Transverse colon (tissue), 4 donors: ENCODE measurements at regions not wholly inside any gene's neighbourhood (a gene's known extent, or its start where the extent isn't known, plus 50 kb on each side); places are given as distances from the start of the nearest gene placed in this dataset.
A peak's percentile ranks its signal among the peaks of the same experiment; 100 is the strongest.

Experiments
- DNase-seq: peaks from one replicate; pipeline ENCODE4 v3.0.0-alpha.2; 2019
- H3K27ac ChIP-seq, 4 donors: fragments of 200-600 bp; sonication (generic); 2 replicates each; pipeline ENCODE4 v1.5.1; 2016 to 2018; ENCODE audit warnings: inconsistent platforms in 4 of 4
- H3K27me3 ChIP-seq: fragments of 200-600 bp; sonication (generic); 2 replicates; pipeline ENCODE4 v1.5.1; 2017; ENCODE audit warnings: inconsistent platforms
- H3K36me3 ChIP-seq, 4 donors: fragments of 200-600 bp; sonication (generic); 2 replicates each; pipeline ENCODE4 v1.5.1; 2017 to 2019; ENCODE audit warnings: inconsistent platforms in 4 of 4
- H3K4me1 ChIP-seq, 4 donors: fragments of 200-600 bp; sonication (generic); 2 replicates each; pipeline ENCODE4 v1.5.1; 2017 to 2020; ENCODE audit warnings: inconsistent platforms in 4 of 4
- H3K4me3 ChIP-seq, 4 donors: fragments of 200-600 bp; sonication (generic); 1 replicate in 1 of 4; 2 replicates in 3 of 4; pipeline versions ENCODE4 v1.5.1 to v1.6.1; 2017 to 2019; ENCODE audit warnings: inconsistent platforms in 4 of 4
- H3K9me3 ChIP-seq, 2 donors: fragments of 200-600 bp; sonication (generic); 2 replicates each; pipeline ENCODE4 v1.5.1; 2017 to 2019; ENCODE audit warnings: inconsistent platforms in 2 of 2
- EP300 ChIP-seq: sonication (generic); formaldehyde crosslinking; IDR thresholded peaks from one replicate; pipeline ENCODE4 v1.6.1; 2017; ENCODE audit warnings: antibody characterized with exemption, low read depth
- POLR2A ChIP-seq: fragments of 450-650 bp; IDR thresholded peaks from one replicate; pipeline ENCODE4 v1.6.1; 2016; ENCODE audit warnings: antibody characterized with exemption, mild to moderate bottlenecking, moderate library complexity
- POLR2AphosphoS5 ChIP-seq, 3 donors: sonication (generic); formaldehyde crosslinking; IDR thresholded peaks; one replicate each; pipeline ENCODE4 v1.6.1; 2016; ENCODE audit warnings: antibody characterized with exemption in 3 of 3
- WGBS, 2 donors: methylation state at CpG; one replicate each; pipeline ENCODE4 v1.1.5; 2018; ENCODE audit warnings: low coverage in 1 of 2; 5-methylcytosine and 5-hydroxymethylcytosine counted together
- in situ Hi-C, 4 donors: fragments of 200-750 bp; cut with MboI; loops; one replicate each; pipeline versions ENCODE4 v1.15.0 to v1.15.1; 2017; ENCODE audit warnings: low sequenced_read_pairs in 3 of 4, low pct_ligation_motif_present in 1 of 4, low pct_unique_long_range_greater_than_20kb in 1 of 4
- intact Hi-C: fragments of 100-400 bp; cut with DNase I; formaldehyde crosslinking; loops from one replicate; pipeline ENCODE4 v1.15.1; 2023; ENCODE audit warnings: low total_unique reads
- TF ChIP-seq, protein P1 (sequence below), 5 experiments: fragments of 200-600 bp in 3 of 5; fragments of 450-650 bp in 2 of 5; sonication (generic) in 3 of 5; IDR thresholded peaks; 1 replicate in 2 of 5; 2 replicates in 3 of 5; pipeline ENCODE4 v1.5.1; 2016 to 2017; ENCODE audit warnings: antibody characterized with exemption in 5 of 5, inconsistent platforms in 3 of 5, mild to moderate bottlenecking in 2 of 5, moderate library complexity in 1 of 5

DNA sequence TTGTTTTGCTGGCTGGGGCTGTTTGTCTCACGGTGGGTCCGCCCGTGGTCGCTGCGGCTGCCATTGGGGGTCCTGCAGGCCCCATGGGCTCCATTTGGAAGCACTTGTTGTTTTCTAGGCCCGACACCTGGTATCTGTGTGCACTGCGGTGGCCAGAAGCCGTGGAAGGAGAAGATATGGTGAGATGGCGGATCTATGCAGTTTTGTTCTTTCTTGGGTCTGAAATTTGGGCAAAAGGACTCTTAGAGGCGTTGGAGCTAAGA lies 109.5 kb upstream of the SHH start:
- in situ Hi-C loops (no loop called here), intact Hi-C loops (no loop called here)
- Histone ChIP-seq H3K27me3 (no peaks in the 10 kb centered on the region), H3K27ac (no peak overlapping the region), H3K9me3 (no peaks in the 10 kb centered on the region), H3K4me1 (peaks cover 0 to 12% (median 7%) of the 10 kb centered on the region in 4 donors), H3K4me3 (no peak overlapping the region), H3K36me3 (no peaks in the 10 kb centered on the region)
- DNase-seq: no peak
- TF ChIP-seq POLR2A (no peak), EP300 (no peak), POLR2AphosphoS5 (IDR thresholded peaks at IDR 0.05) (no peak)
- TF ChIP-seq, protein P1, sequence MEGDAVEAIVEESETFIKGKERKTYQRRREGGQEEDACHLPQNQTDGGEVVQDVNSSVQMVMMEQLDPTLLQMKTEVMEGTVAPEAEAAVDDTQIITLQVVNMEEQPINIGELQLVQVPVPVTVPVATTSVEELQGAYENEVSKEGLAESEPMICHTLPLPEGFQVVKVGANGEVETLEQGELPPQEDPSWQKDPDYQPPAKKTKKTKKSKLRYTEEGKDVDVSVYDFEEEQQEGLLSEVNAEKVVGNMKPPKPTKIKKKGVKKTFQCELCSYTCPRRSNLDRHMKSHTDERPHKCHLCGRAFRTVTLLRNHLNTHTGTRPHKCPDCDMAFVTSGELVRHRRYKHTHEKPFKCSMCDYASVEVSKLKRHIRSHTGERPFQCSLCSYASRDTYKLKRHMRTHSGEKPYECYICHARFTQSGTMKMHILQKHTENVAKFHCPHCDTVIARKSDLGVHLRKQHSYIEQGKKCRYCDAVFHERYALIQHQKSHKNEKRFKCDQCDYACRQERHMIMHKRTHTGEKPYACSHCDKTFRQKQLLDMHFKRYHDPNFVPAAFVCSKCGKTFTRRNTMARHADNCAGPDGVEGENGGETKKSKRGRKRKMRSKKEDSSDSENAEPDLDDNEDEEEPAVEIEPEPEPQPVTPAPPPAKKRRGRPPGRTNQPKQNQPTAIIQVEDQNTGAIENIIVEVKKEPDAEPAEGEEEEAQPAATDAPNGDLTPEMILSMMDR (IDR thresholded peaks at IDR 0.05): no peak
- WGBS, 2 donors: 72% methylated on average over 8 of the region's 10 CpGs; no CpG with 5 or more reads in 1 of the 2 donors

DNA sequence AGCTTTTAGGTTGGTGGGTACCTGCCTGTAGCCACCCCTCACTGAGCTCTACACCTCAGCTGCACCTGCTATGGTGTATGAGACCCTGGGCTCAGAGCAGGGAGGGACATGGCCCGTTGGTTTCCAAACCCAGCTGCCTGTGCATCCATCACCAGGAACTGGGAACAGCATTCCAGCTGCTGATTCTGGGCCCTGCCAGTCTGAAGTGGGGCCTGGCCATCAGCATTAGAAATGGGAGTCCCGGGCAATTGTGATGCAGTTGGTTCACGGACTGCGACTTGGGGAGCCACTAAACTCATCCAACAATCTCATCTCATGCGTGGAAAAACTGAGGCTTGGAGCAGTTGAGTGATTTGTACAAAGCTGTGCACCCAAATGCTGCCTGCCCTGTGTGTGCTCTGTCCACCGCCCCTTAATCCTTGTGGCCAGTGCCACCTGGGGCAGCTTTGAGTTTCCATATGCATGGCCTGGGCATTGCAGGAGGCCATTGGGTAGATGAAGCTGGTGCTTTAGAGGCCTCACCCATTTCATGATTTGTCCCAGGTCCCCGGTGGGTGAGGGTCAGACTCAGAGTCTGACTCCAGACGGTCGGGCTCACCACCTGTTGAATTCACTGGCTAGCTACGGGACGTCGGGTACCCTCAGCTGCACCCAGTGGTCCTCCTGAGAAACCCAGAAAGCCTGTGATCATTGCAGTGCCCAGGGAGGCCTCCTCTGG lies 109.0 kb upstream of the SHH start:
- Histone ChIP-seq H3K4me1 (peaks cover 0 to 12% (median 7%) of the 10 kb centered on the region in 4 donors), H3K27me3 (no peaks in the 10 kb centered on the region), H3K27ac (no peak overlapping the region), H3K4me3 (no peak overlapping the region), H3K9me3 (no peaks in the 10 kb centered on the region), H3K36me3 (no peaks in the 10 kb centered on the region)
- TF ChIP-seq, protein P1 (IDR thresholded peaks at IDR 0.05): no peak
- TF ChIP-seq POLR2A (no peak), POLR2AphosphoS5 (IDR thresholded peaks at IDR 0.05) (no peak), EP300 (no peak)
- 86% methylated on average over 12 of the region's 12 CpGs; no CpG with 5 or more reads in 1 of the 2 donors for WGBS, 2 donors
- intact Hi-C loops (no loop called here), in situ Hi-C loops (no loop called here)
- no peak for DNase-seq

DNA sequence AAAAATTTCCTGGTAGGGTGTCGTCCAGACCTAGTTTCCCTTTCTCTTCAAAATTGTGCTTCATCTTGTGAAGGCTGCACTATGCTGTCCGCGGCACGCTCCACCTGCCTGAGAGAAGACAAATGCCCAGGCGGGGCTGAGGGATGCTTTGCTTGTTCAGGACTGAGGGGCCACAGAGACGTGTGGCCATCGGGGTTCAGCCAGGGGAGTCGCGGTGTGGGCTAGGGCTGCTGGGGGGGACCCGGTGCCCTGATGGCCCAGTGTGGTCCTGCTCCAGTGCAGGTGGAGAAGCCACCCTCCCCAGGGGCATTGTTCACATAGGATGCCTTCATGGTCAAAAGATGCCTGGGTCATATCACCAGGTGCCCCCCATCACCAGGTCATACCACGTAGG lies 107.8 kb upstream of the SHH start:
- Histone ChIP-seq H3K36me3 (no peaks in the 10 kb centered on the region), H3K4me3 (no peak overlapping the region), H3K9me3 (no peaks in the 10 kb centered on the region), H3K27me3 (no peaks in the 10 kb centered on the region), H3K4me1 (peaks cover 0 to 12% (median 7%) of the 10 kb centered on the region in 4 donors), H3K27ac (no peak overlapping the region)
- intact Hi-C loops: no loop called here
- no peak for DNase-seq
- TF ChIP-seq POLR2A: no peak
- in situ Hi-C loops: no loop called here
- 97% methylated on average over 11 of the region's 11 CpGs; no CpG with 5 or more reads in 1 of the 2 donors for WGBS, 2 donors

DNA sequence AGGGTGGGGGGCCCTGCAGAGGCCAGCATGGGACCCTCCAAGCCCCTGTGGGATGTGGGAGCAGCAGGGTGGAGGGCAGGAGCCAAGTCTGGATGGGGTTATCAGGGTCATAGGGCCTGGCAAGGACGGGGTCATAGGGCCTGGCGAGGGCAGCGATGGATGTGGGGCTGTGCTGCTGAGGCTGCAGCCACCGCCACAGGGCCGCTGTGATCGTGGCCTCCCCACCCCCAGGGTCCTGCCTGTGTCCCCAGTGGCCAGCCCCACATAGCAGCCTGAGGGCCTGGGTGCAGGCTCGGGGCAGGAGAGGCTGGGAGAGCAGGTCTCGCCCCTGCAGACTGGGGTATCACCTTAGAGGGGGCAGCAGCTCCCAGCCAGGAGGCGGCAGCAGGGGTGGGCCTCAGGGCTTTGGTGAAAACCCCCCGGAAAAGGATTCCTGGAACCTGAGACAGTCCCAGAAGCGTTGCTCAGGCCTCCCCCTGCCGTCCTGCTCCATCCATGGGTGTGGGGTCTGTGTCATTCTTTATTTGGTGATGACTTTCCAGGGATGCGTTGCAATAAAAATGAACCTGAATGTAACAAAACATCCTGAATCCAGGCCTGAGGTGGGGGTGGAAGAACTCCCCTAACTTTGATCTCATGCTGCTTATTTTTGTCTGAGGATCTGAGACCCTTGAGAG lies 107.3 kb upstream of the SHH start:
- no peaks in the 10 kb centered on the region for H3K27me3 ChIP-seq
- no peaks in the 10 kb centered on the region for H3K9me3 ChIP-seq
- H3K4me3 ChIP-seq: no peak overlapping the region
- 63% methylated on average over 8 of the region's 13 CpGs; no CpG with 5 or more reads in 1 of the 2 donors for WGBS, 2 donors
- no peaks in the 10 kb centered on the region for H3K36me3 ChIP-seq
- in situ Hi-C loops (no loop called here), intact Hi-C loops (no loop called here)
- peaks cover 0 to 12% (median 7%) of the 10 kb centered on the region in 4 donors for H3K4me1 ChIP-seq
- H3K27ac ChIP-seq: no peak overlapping the region
- no peak for DNase-seq
- TF ChIP-seq POLR2AphosphoS5 (IDR thresholded peaks at IDR 0.05): no peak

DNA sequence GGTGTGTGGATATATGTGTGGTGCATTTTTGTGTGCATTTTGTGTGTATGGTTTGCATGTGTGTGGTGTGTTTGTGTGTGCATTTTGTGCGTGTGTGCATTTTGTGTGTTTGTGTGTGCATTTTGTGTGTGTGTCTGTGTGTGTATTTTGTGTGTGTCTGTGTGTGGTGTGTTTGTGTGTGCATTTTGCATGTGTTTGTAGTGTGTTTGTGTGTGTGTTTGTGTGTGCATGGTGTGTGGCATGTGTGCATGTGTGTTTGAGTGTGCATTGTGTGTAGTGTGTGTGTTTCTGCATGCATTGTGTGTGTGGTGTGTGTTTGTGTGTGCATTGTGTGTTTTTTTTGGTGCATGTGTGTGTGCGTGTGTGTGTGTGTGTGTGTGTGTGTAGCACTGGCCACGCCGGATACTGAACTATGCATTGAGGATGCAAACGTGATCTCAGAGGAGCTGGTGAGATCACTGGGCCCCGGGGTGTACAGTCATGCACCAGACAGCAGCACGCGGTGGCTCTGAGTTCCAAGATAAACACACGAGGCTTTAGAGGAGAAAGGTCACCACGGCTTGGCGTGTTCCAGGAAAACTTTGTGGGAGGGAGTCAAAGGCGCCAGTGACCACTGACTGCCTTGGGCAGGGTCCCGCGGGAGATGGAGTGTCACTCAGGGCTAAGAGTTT lies 106.6 kb upstream of the SHH start:
- DNase-seq: peak; percentile 72
- Histone ChIP-seq H3K4me1 (peaks cover 0 to 12% (median 7%) of the 10 kb centered on the region in 4 donors), H3K27ac (no peak overlapping the region), H3K36me3 (no peaks in the 10 kb centered on the region), H3K4me3 (no peak overlapping the region), H3K27me3 (no peaks in the 10 kb centered on the region), H3K9me3 (no peaks in the 10 kb centered on the region)
- TF ChIP-seq EP300 (no peak), POLR2AphosphoS5 (IDR thresholded peaks at IDR 0.05) (peak in 1 of 3 donors; percentile 29), POLR2A (no peak)
- TF ChIP-seq, protein P1 (IDR thresholded peaks at IDR 0.05): no peak
- WGBS, 2 donors: 28% methylated on average over 14 of the region's 14 CpGs; no CpG with 5 or more reads in 1 of the 2 donors
- in situ Hi-C loops (no loop called here), intact Hi-C loops (no loop called here)
